ENCODE measurements at regions not wholly inside any gene's neighbourhood (a gene's known extent, or its start where the extent isn't known, plus 50 kb on each side); places are given as distances from the start of the nearest gene placed in this dataset.

GRCh38 chr1:191541758-191542157 lies 616.5 kb upstream of the RGS18 start:
- TF ChIP-seq POLR2AphosphoS5 (IDR thresholded peaks at IDR 0.05): no peak
- no peak for TF ChIP-seq CTCF (IDR thresholded peaks at IDR 0.05 in 8 of 11, conservative IDR thresholded peaks at IDR 0.05 in 3 of 11)
